Left lung (tissue), 4 donors: ENCODE measurements at regions not wholly inside any gene's neighbourhood (a gene's known extent, or its start where the extent isn't known, plus 50 kb on each side); places are given as distances from the start of the nearest gene placed in this dataset.

Experiments
- ATAC-seq: fragments of 200-7000 bp; cut with Tn5 transposase; one replicate; pipeline ENCODE4 v1.9.1; 2020; ENCODE audit warnings: moderate library complexity
- DNase-seq, 4 donors: peaks; one replicate each; pipeline ENCODE4 v3.0.0-alpha.2; 2013 to 2020
- H3K27ac ChIP-seq, 2 donors: fragments of 200-600 bp; sonication (generic) in 1 of 2; one replicate each; pipeline versions ENCODE4 v1.5.0 to v1.8.0; 2020 to 2021
- H3K27me3 ChIP-seq, 2 donors: fragments of 200-600 bp; sonication (generic) in 1 of 2; one replicate each; pipeline versions ENCODE4 v1.5.0 to v1.8.0; 2020 to 2021
- H3K36me3 ChIP-seq, 2 donors: fragments of 200-600 bp; sonication (generic) in 1 of 2; one replicate each; pipeline versions ENCODE4 v1.5.0 to v1.8.0; 2020 to 2021
- H3K4me1 ChIP-seq, 2 donors: fragments of 200-600 bp; one replicate each; pipeline ENCODE4 v1.8.0; 2021
- H3K4me3 ChIP-seq, 2 donors: fragments of 200-600 bp; sonication (generic) in 1 of 2; one replicate each; pipeline versions ENCODE4 v1.5.0 to v1.8.0; 2020 to 2021; ENCODE audit warnings: mild to moderate bottlenecking in 1 of 2
- H3K9me3 ChIP-seq, 2 donors: fragments of 200-600 bp; sonication (generic) in 1 of 2; one replicate each; pipeline versions ENCODE4 v1.5.0 to v1.8.0; 2020 to 2021
- CTCF ChIP-seq, 2 donors: fragments of 200-600 bp; sonication (generic) in 1 of 2; IDR thresholded peaks; one replicate each; pipeline versions ENCODE4 v1.5.0 to v1.8.0; 2021; ENCODE audit warnings: antibody characterized with exemption in 2 of 2
- intact Hi-C, 2 donors: fragments of 100-400 bp; cut with DNase I; formaldehyde crosslinking; loops; one replicate each; pipeline versions ENCODE4 v1.11.2 to v1.14.2; 2022
- donor health status: DM: no; HTN: yes; CAD: no.
- donor health status: DM: no; HTN: no; CAD: no.

DNA sequence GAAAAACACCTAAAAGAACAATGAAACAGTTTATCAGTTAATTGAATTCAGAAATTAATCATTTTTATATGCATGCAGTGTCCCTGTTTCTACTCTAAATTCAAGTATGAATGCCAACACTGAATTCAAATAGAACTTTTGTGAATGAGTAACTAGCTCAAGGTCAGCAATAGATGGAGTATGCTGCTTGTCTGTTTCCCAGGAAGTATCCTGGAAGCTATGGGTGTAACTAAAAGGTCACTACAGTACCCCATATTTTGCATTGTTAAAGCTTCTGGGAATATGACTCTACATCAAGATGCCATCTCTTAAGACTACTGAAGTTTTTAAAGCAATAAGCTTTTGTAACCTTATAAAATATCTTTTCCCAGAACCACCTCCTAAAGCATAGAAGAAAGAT lies 681.4 kb upstream of the FBXO33 start:
- H3K9me3 ChIP-seq, result peaks cover 3 to 6% of the 10 kb centered on the region in 2 donors
- no peak for DNase-seq
- H3K36me3 ChIP-seq, result no peaks in the 10 kb centered on the region
- H3K27me3 ChIP-seq, result no peaks in the 10 kb centered on the region
- intact Hi-C loops, result no loop called here
- no peak overlapping the region for H3K4me3 ChIP-seq
- H3K27ac ChIP-seq, result no peak overlapping the region
- no peak for TF ChIP-seq CTCF (IDR thresholded peaks at IDR 0.05)
- no peaks in the 10 kb centered on the region for H3K4me1 ChIP-seq
- ATAC-seq, result no peak

- H3K27me3 ChIP-seq, result no peaks in the 10 kb centered on the region
- H3K4me1 ChIP-seq, result no peaks in the 10 kb centered on the region
- H3K36me3 ChIP-seq, result no peaks in the 10 kb centered on the region
- H3K4me3 ChIP-seq, result no peak overlapping the region
- H3K27ac ChIP-seq, result no peak overlapping the region
- TF ChIP-seq CTCF (IDR thresholded peaks at IDR 0.05), result no peak
- DNase-seq (no peak), ATAC-seq (no peak)
- H3K9me3 ChIP-seq, result peaks cover 0 to 22% of the 10 kb centered on the region in 2 donors
- intact Hi-C loops, result no loop called here
Observed at GRCh38 chr14:40100544-40101196, 668.4 kb upstream of the FBXO33 start.

DNA sequence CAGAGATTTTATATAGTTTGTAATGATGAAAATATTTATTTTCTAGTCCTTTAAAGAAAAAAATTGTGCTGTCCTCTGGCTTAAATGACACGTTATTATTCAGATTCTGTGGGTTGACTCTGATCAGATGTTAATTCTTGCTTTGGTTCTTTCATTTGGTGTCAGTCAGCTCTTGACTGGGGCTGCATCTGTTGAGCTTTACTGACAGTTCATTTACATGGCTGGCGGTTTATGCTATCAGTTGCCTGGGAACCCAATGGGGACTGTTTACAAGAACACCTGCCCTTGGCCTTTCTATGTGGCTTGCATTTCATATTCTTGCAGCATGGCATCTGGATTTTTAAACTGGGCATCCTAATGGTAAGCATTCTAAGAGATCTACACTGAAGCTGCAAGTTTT lies 667.1 kb upstream of the FBXO33 start:
- Histone ChIP-seq H3K27me3 (no peaks in the 10 kb centered on the region), H3K27ac (no peak overlapping the region), H3K36me3 (no peaks in the 10 kb centered on the region), H3K4me3 (no peak overlapping the region), H3K4me1 (no peaks in the 10 kb centered on the region), H3K9me3 (peaks cover 0 to 12% of the 10 kb centered on the region in 2 donors)
- TF ChIP-seq CTCF (IDR thresholded peaks at IDR 0.05), result no peak
- intact Hi-C loops, result no loop called here
- DNase-seq (no peak), ATAC-seq (no peak)

DNA sequence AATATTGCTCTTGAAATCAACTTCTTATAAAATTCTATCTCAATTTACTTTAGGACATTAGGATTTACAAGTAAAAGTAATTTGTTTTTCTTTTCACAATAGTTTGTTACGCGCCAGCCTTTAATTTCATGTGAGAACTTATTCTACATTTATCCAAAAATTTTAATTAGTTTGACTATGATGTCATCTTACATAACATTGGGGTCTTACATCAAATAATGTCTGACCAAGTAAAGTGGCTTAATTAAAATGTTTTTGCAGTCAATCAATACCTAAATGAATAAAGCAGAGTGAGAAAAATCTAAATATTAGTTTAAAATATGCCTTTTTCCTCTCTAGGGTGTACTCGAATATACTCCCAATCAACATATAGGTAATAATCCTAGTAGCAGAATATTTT lies 666.2 kb upstream of the FBXO33 start:
- H3K4me3 ChIP-seq, result no peak overlapping the region
- H3K27me3 ChIP-seq, result no peaks in the 10 kb centered on the region
- ATAC-seq, result no peak
- intact Hi-C loops, result no loop called here
- peaks cover 0 to 9% of the 10 kb centered on the region in 2 donors for H3K9me3 ChIP-seq
- no peaks in the 10 kb centered on the region for H3K36me3 ChIP-seq
- H3K27ac ChIP-seq, result no peak overlapping the region
- DNase-seq, result no peak
- no peaks in the 10 kb centered on the region for H3K4me1 ChIP-seq
- no peak for TF ChIP-seq CTCF (IDR thresholded peaks at IDR 0.05)

- no peaks in the 10 kb centered on the region for H3K4me1 ChIP-seq
- H3K27me3 ChIP-seq, result no peaks in the 10 kb centered on the region
- intact Hi-C loops, result no loop called here
- TF ChIP-seq CTCF (IDR thresholded peaks at IDR 0.05), result no peak
- H3K9me3 ChIP-seq, result peaks cover 0 to under 1% of the 10 kb centered on the region in 2 donors
- no peaks in the 10 kb centered on the region for H3K36me3 ChIP-seq
- no peak for DNase-seq
- no peak for ATAC-seq
- no peak overlapping the region for H3K4me3 ChIP-seq
- no peak overlapping the region for H3K27ac ChIP-seq
Observed at GRCh38 chr14:40096968-40097367, 664.7 kb upstream of the FBXO33 start.
